ENCODE measurements at regions not wholly inside any gene's neighbourhood (a gene's known extent, or its start where the extent isn't known, plus 50 kb on each side); places are given as distances from the start of the nearest gene placed in this dataset.

- CTCF ChIA-PET, result no interaction called here
Observed at GRCh38 chr14:84298663-84299195, 1231.2 kb upstream of the FLRT2 start.

GRCh38 chr14:84303140-84303539, 1226.8 kb upstream of the FLRT2 start:
- ChIA-PET CTCF (no interaction called here), POLR2A (no interaction called here)
- intact Hi-C loops (cut with micrococcal nuclease; ENCODE audit: unreplicated experiment), result no loop called here
- Histone ChIP-seq H3K4me3 (ENCODE audit: low read depth in 2 of 2, low read length in 2 of 2) (no peak overlapping the region), H3K9me3 (ENCODE audit: control insufficient read depth, insufficient read depth, low read depth, low read length) (no peaks in the 10 kb centered on the region), H3K27me3 (ENCODE audit: control insufficient read depth, insufficient read depth, low read length) (no peaks in the 10 kb centered on the region), H3K27ac (ENCODE audit: low read length) (no peak overlapping the region), H3K36me3 (ENCODE audit: control insufficient read depth, insufficient read depth, low read length) (no peaks in the 10 kb centered on the region), H3K4me1 (ENCODE audit: control insufficient read depth, insufficient read depth, low read length) (no peaks in the 10 kb centered on the region)
- ATAC-seq, result no peak
- no TSS peak for BruUV-seq (replicated peaks)
- in situ Hi-C loops (cut with HindIII; ENCODE audit: low pct_unique_long_range_greater_than_20kb, low sequenced_read_pairs), result no loop called here
- DNase-seq (ENCODE audit: low read depth, low spot score), result no peak
- no peak for TF ChIP-seq POLR2AphosphoS5 (IDR thresholded peaks at IDR 0.05; ENCODE audit: low read depth, low read length)
- TF ChIP-seq TCF7L2 (IDR thresholded peaks at IDR 0.05; ENCODE audit: low read depth, low read length), result no peak
- no peak for TF ChIP-seq CTCF (IDR thresholded peaks at IDR 0.05)
- TF ChIP-seq REST (IDR thresholded peaks at IDR 0.05; ENCODE audit: insufficient read depth in 1 of 2, low read depth in 2 of 2, low read length in 1 of 2), result no peak
- no peak for TF ChIP-seq SIN3A (IDR thresholded peaks at IDR 0.05; ENCODE audit: borderline replicate concordance, insufficient read depth, low read depth, low read length)

More at GRCh38 chr14:84298663-84299195, 1231.2 kb upstream of the FLRT2 start:
- Histone ChIP-seq H3K27me3 (ENCODE audit: control insufficient read depth, insufficient read depth, low read length) (no peaks in the 10 kb centered on the region), H3K9me3 (ENCODE audit: control insufficient read depth, insufficient read depth, low read depth, low read length) (no peaks in the 10 kb centered on the region), H3K4me3 (ENCODE audit: low read depth in 2 of 2, low read length in 2 of 2) (no peak overlapping the region), H3K4me1 (ENCODE audit: control insufficient read depth, insufficient read depth, low read length) (no peaks in the 10 kb centered on the region), H3K36me3 (ENCODE audit: control insufficient read depth, insufficient read depth, low read length) (no peaks in the 10 kb centered on the region), H3K27ac (ENCODE audit: low read length) (no peak overlapping the region)
- intact Hi-C loops (cut with micrococcal nuclease; ENCODE audit: unreplicated experiment), result no loop called here
- in situ Hi-C loops (cut with HindIII; ENCODE audit: low pct_unique_long_range_greater_than_20kb, low sequenced_read_pairs), result no loop called here
- POLR2A ChIA-PET, result no interaction called here
- TF ChIP-seq REST (IDR thresholded peaks at IDR 0.05; ENCODE audit: insufficient read depth in 1 of 2, low read depth in 2 of 2, low read length in 1 of 2), result no peak
- TF ChIP-seq SIN3A (IDR thresholded peaks at IDR 0.05; ENCODE audit: borderline replicate concordance, insufficient read depth, low read depth, low read length), result no peak
- no peak for TF ChIP-seq CTCF (IDR thresholded peaks at IDR 0.05)
- no peak for TF ChIP-seq TCF7L2 (IDR thresholded peaks at IDR 0.05; ENCODE audit: low read depth, low read length)
- no peak for TF ChIP-seq POLR2AphosphoS5 (IDR thresholded peaks at IDR 0.05; ENCODE audit: low read depth, low read length)
- no peak for ATAC-seq
- no peak for DNase-seq (ENCODE audit: low read depth, low spot score)
- BruUV-seq (replicated peaks), result no TSS peak
